HL-60 (cell line): ENCODE measurements at regions not wholly inside any gene's neighbourhood (a gene's known extent, or its start where the extent isn't known, plus 50 kb on each side); places are given as distances from the start of the nearest gene placed in this dataset.
A peak's percentile ranks its signal among the peaks of the same experiment; 100 is the strongest.

Experiments used
- DNase-seq, 2 experiments: peaks; one replicate each; pipeline ENCODE4 v3.0.0-alpha.2; 2010 to 2020; ENCODE audit warnings: low read depth in 1 of 2, low spot score in 1 of 2
- H3K27ac ChIP-seq: fragments of 250-450 bp; sonication (Bioruptor Pico); replicated peaks from 2 replicates; pipeline ENCODE4 v1.5.1; 2020; ENCODE audit warnings: mild to moderate bottlenecking, moderate library complexity
- H3K27me3 ChIP-seq: fragments of 250-450 bp; sonication (Bioruptor Pico); 2 replicates; pipeline ENCODE4 v1.5.1; 2021; ENCODE audit warnings: mild to moderate bottlenecking, moderate library complexity; ENCODE audit not compliant: insufficient read depth, poor library complexity, severe bottlenecking
- H3K4me3 ChIP-seq: replicated peaks from 2 replicates; pipeline ENCODE4 v1.5.1; 2011; ENCODE audit warnings: mild to moderate bottlenecking, control low read depth, low read length; ENCODE audit not compliant: insufficient read depth
- CTCF ChIP-seq: IDR thresholded peaks from one replicate; pipeline ENCODE4 v1.5.1; 2011; ENCODE audit warnings: low read length, control low read depth, inconsistent platforms; ENCODE audit not compliant: insufficient read depth
- GABPA ChIP-seq: IDR thresholded peaks from 2 replicates; pipeline ENCODE4 v1.6.1; 2012; ENCODE audit warnings: low read depth
- POLR2AphosphoS5 ChIP-seq: IDR thresholded peaks from 2 replicates; pipeline ENCODE4 v1.6.1; 2012; ENCODE audit warnings: low read depth
- REST ChIP-seq: IDR thresholded peaks from 2 replicates; pipeline ENCODE4 v1.6.1; 2012; ENCODE audit warnings: low read depth; ENCODE audit not compliant: insufficient replicate concordance
- SPI1 ChIP-seq: IDR thresholded peaks from 2 replicates; pipeline ENCODE4 v1.6.1; 2012; ENCODE audit warnings: low read depth, mild to moderate bottlenecking, borderline replicate concordance

GRCh38 chr4:32569861-32570260 lies 1849.7 kb downstream of the PCDH7 start:
- no peak overlapping the region for H3K4me3 ChIP-seq
- no peaks in the 10 kb centered on the region for H3K27me3 ChIP-seq
- no peak overlapping the region for H3K27ac ChIP-seq
- peak; percentile 12 to 31 for DNase-seq
- peak; percentile 29; the same call in 1 of the 2 replicates for TF ChIP-seq SPI1
- TF ChIP-seq CTCF: no peak
- no peak for TF ChIP-seq REST
- no peak for TF ChIP-seq POLR2AphosphoS5
- peak; percentile 9; the same call in 1 of the 2 replicates for TF ChIP-seq GABPA

GRCh38 chr4:32572366-32572765 lies 1852.2 kb downstream of the PCDH7 start:
- Histone ChIP-seq H3K27me3 (no peaks in the 10 kb centered on the region), H3K4me3 (no peak overlapping the region), H3K27ac (no peak overlapping the region)
- DNase-seq: no peak
- no peak for TF ChIP-seq POLR2AphosphoS5
- no peak for TF ChIP-seq REST
- no peak for TF ChIP-seq SPI1
- no peak for TF ChIP-seq CTCF
- TF ChIP-seq GABPA: no peak

GRCh38 chr4:32574803-32575202 lies 1854.6 kb downstream of the PCDH7 start:
- no peak for TF ChIP-seq POLR2AphosphoS5
- TF ChIP-seq GABPA: no peak
- TF ChIP-seq SPI1: peak; percentile 60
- TF ChIP-seq REST: no peak
- no peak for TF ChIP-seq CTCF
- Histone ChIP-seq H3K27me3 (no peaks in the 10 kb centered on the region), H3K27ac (no peak overlapping the region), H3K4me3 (no peak overlapping the region)
- DNase-seq: no peak
